ENCODE measurements at regions not wholly inside any gene's neighbourhood (a gene's known extent, or its start where the extent isn't known, plus 50 kb on each side); places are given as distances from the start of the nearest gene placed in this dataset.
"Not testable (repeated sequence)": the region's sequence is repeated elsewhere in the genome, so short reads cannot be mapped to it uniquely, and the experiment has no call there.

DNA sequence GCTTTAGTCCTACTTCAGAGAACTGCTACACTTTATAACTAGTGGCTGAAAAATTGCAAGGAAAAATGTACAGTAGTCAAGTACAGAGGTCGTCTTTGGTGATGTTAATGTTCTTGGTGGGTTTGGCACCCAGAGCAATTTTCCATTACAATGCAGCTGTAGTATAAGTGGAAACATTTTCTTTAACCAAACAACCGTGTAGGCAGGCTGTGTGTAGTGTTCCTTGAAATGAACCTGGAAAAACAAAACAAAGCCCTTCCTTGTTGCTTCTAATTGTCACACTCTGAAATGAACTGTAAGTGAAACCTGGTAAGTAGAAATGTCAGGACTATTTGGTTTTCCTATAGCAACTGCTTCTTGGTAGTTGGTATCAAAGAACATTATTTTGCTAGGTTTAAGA lies 256.9 kb downstream of the MDFIC start:
- H3K9ac ChIP-seq (ENCODE audit: low read length in 2 of 2) = no peak overlapping the region
- no peaks in the 10 kb centered on the region for H3K9me3 ChIP-seq (ENCODE audit: control insufficient read depth in 2 of 2, low read length in 2 of 2)
- peak overlapping the region; percentile 3 for H3K27ac ChIP-seq (ENCODE audit: low read length)
- H3K4me3 ChIP-seq (ENCODE audit: low read length in 2 of 2) = no peak overlapping the region
- no peaks in the 10 kb centered on the region for H3K4me1 ChIP-seq (ENCODE audit: control insufficient read depth, insufficient read depth, low read length)
- H3K36me3 ChIP-seq (ENCODE audit: control insufficient read depth in 2 of 2, insufficient read depth in 2 of 2, low read length in 2 of 2) = no peaks in the 10 kb centered on the region
- H3K27me3 ChIP-seq (ENCODE audit: control insufficient read depth in 1 of 2, insufficient read depth in 2 of 2, low read length in 2 of 2) = no peaks in the 10 kb centered on the region

DNA sequence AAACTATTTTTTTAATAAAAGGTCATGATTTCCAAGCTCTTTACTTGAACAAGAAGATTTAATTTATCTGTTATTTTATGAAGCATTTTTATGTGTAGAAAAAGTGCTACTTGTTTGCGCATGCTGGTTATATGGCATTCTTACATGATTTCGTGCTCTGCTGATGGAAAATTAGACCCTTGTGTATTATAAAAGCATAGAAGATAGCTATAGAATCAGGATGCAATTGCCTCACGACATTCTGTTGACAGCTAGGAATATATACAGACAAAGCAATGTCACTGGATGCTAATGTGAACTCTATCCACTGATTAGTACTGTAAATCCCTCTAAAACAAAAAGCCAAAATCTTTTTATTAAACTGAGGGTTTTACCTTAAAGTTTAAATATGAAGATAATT lies 255.9 kb downstream of the MDFIC start:
- no peak overlapping the region for H3K27ac ChIP-seq (ENCODE audit: low read length)
- H3K9ac ChIP-seq (ENCODE audit: low read length in 2 of 2) = no peak overlapping the region
- no peaks in the 10 kb centered on the region for H3K9me3 ChIP-seq (ENCODE audit: control insufficient read depth in 2 of 2, low read length in 2 of 2)
- no peaks in the 10 kb centered on the region for H3K27me3 ChIP-seq (ENCODE audit: control insufficient read depth in 1 of 2, insufficient read depth in 2 of 2, low read length in 2 of 2)
- no peak overlapping the region for H3K4me3 ChIP-seq (ENCODE audit: low read length in 2 of 2)
- H3K36me3 ChIP-seq (ENCODE audit: control insufficient read depth in 2 of 2, insufficient read depth in 2 of 2, low read length in 2 of 2) = no peaks in the 10 kb centered on the region
- no peaks in the 10 kb centered on the region for H3K4me1 ChIP-seq (ENCODE audit: control insufficient read depth, insufficient read depth, low read length)

DNA sequence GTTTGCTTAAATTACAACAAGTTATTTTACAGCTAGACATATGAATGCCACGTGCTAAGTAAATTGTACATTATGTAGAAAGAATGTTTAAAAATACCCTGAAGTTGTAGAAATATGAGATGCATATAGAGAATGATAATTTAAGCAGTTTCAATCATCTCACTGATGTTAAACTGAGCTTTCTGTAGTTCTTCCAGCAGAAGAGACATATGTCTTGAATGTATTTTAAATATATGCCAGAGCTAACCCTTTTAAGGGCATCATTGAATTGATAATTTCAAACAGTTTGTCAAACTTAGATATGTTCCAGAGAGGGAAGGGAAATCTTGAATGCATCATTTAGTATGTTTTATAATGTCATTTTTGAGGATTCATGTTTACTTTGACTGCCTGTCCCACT lies 255.2 kb downstream of the MDFIC start:
- H3K27ac ChIP-seq (ENCODE audit: low read length) = no peak overlapping the region
- H3K9ac ChIP-seq (ENCODE audit: low read length in 2 of 2) = no peak overlapping the region
- no peaks in the 10 kb centered on the region for H3K4me1 ChIP-seq (ENCODE audit: control insufficient read depth, insufficient read depth, low read length)
- no peaks in the 10 kb centered on the region for H3K27me3 ChIP-seq (ENCODE audit: control insufficient read depth in 1 of 2, insufficient read depth in 2 of 2, low read length in 2 of 2)
- no peaks in the 10 kb centered on the region for H3K36me3 ChIP-seq (ENCODE audit: control insufficient read depth in 2 of 2, insufficient read depth in 2 of 2, low read length in 2 of 2)
- no peak overlapping the region for H3K4me3 ChIP-seq (ENCODE audit: low read length in 2 of 2)
- no peaks in the 10 kb centered on the region for H3K9me3 ChIP-seq (ENCODE audit: control insufficient read depth in 2 of 2, low read length in 2 of 2)

DNA sequence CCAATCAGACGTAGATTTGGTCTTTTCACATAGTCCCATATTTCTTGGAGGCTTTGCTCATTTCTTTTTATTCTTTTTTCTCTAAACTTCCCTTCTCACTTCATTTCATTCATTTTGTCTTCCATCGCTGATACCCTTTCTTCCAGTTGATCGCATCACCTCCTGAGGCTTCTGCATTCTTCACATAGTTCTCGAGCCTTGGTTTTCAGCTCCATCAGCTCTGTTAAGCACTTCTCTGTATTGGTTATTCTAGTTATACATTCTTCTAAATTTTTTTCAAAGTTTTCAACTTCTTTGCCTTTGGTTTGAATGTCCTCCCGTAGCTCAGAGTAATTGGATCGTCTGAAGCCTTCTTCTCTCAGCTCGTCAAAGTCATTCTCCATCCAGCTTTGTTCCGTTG lies 250.5 kb downstream of the MDFIC start:
- not testable (repeated sequence) for H3K9me3 ChIP-seq (ENCODE audit: control insufficient read depth in 2 of 2, low read length in 2 of 2); H3K4me3 ChIP-seq (ENCODE audit: low read length in 2 of 2); H3K27ac ChIP-seq (ENCODE audit: low read length); H3K4me1 ChIP-seq (ENCODE audit: control insufficient read depth, insufficient read depth, low read length); H3K9ac ChIP-seq (ENCODE audit: low read length in 2 of 2); H3K27me3 ChIP-seq (ENCODE audit: control insufficient read depth in 1 of 2, insufficient read depth in 2 of 2, low read length in 2 of 2); H3K36me3 ChIP-seq (ENCODE audit: control insufficient read depth in 2 of 2, insufficient read depth in 2 of 2, low read length in 2 of 2)

DNA sequence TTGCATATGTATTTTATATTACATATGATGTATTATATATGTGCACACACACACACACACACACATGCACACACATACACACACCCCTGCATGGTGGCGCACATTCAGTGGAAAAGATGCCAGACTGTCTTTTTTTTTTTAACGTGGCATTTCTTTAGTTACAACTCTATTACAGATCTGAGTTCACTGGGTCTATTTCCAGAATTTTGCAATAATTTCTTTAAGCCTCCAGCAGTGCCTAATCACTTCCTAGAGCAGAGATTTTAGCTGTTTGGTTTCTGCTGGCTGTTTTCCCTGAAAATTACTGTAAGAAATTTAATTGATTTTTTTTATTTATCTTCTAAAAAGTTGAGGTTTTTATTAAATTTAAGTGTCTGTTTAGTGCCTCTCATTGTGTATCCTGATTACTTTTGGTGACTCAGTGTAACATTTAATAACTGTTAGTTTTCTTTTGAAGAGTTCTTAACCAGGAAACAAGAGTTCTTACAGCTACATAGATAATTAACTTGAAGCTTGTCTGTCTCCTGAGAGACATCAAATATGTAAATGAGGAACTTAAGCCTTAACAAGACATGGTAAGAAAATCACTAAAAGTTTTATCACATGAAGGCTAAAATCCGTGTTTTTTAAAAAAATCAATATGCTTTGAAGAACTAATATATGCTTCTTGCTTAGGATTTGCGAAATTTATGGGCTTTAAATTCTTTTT lies 232.0 kb downstream of the MDFIC start:
- no peaks in the 10 kb centered on the region for H3K9me3 ChIP-seq (ENCODE audit: control insufficient read depth in 2 of 2, low read length in 2 of 2)
- H3K9ac ChIP-seq (ENCODE audit: low read length in 2 of 2) = no peak overlapping the region
- no peaks in the 10 kb centered on the region for H3K4me1 ChIP-seq (ENCODE audit: control insufficient read depth, insufficient read depth, low read length)
- H3K27me3 ChIP-seq (ENCODE audit: control insufficient read depth in 1 of 2, insufficient read depth in 2 of 2, low read length in 2 of 2) = no peaks in the 10 kb centered on the region
- no peak overlapping the region for H3K4me3 ChIP-seq (ENCODE audit: low read length in 2 of 2)
- H3K27ac ChIP-seq (ENCODE audit: low read length) = no peak overlapping the region
- H3K36me3 ChIP-seq (ENCODE audit: control insufficient read depth in 2 of 2, insufficient read depth in 2 of 2, low read length in 2 of 2) = no peaks in the 10 kb centered on the region

DNA sequence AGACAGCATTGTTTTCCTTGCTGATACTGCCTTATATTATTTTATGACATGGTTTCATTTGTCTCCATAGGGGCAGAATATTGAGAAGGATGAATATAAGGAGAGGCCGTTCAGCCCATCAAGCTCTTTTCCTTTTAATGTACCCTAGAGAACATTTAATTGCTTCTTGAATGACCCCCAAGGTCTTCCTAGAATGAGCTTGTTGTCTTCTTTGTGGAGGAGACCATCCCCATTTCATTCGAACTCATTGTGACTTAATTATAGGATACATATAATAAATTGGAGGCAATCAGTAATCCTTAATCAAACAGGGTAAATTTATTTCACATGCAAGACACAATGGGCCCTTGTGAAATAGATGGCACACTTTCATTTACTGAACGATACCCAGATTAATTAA lies 231.3 kb downstream of the MDFIC start:
- Histone ChIP-seq H3K4me3 (ENCODE audit: low read length in 2 of 2) (no peak overlapping the region), H3K27me3 (ENCODE audit: control insufficient read depth in 1 of 2, insufficient read depth in 2 of 2, low read length in 2 of 2) (no peaks in the 10 kb centered on the region), H3K4me1 (ENCODE audit: control insufficient read depth, insufficient read depth, low read length) (no peaks in the 10 kb centered on the region), H3K9me3 (ENCODE audit: control insufficient read depth in 2 of 2, low read length in 2 of 2) (no peaks in the 10 kb centered on the region), H3K9ac (ENCODE audit: low read length in 2 of 2) (no peak overlapping the region), H3K36me3 (ENCODE audit: control insufficient read depth in 2 of 2, insufficient read depth in 2 of 2, low read length in 2 of 2) (no peaks in the 10 kb centered on the region), H3K27ac (ENCODE audit: low read length) (no peak overlapping the region)

DNA sequence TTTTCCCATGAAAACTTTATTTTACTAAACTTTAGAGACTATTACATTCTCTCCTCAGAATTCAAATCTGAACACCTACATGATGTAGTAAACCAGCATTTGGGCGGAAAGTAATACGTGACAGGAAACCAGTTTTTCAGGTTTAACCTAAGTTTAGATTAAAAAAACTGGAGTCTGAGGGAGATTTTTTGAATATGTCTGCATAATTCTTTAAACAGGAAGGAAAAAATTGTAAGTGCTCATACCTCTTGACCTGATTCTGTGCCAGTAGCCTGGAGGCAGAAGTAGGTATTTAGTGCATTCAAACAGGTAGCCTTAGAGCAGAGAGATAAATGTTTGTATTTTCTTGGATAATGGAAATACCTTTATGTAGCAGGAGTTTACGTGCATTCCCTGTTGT lies 224.3 kb downstream of the MDFIC start:
- H3K27ac ChIP-seq (ENCODE audit: low read length) = no peak overlapping the region
- no peaks in the 10 kb centered on the region for H3K36me3 ChIP-seq (ENCODE audit: control insufficient read depth in 2 of 2, insufficient read depth in 2 of 2, low read length in 2 of 2)
- no peaks in the 10 kb centered on the region for H3K9me3 ChIP-seq (ENCODE audit: control insufficient read depth in 2 of 2, low read length in 2 of 2)
- no peak overlapping the region for H3K4me3 ChIP-seq (ENCODE audit: low read length in 2 of 2)
- no peaks in the 10 kb centered on the region for H3K27me3 ChIP-seq (ENCODE audit: control insufficient read depth in 1 of 2, insufficient read depth in 2 of 2, low read length in 2 of 2)
- no peak overlapping the region for H3K9ac ChIP-seq (ENCODE audit: low read length in 2 of 2)
- no peaks in the 10 kb centered on the region for H3K4me1 ChIP-seq (ENCODE audit: control insufficient read depth, insufficient read depth, low read length)

DNA sequence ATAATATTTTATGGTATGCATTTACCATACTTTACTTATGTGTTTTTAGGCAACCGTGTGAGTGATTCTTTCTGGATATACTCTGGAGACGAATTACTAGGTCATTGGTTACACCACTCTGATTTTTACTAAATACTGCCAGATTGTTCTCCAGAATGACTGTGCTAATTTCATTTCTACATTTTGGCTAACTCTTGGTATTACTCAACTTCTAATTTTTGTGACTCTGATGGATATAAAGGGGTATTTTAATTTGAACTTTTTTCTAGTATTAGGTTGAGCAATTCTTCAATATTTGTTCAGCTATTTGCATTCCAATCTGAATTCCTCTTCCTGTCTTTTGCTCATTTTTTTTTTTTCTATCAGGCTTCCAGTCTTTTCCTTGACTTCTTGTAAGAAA lies 223.6 kb downstream of the MDFIC start:
- H3K27me3 ChIP-seq (ENCODE audit: control insufficient read depth in 1 of 2, insufficient read depth in 2 of 2, low read length in 2 of 2) = no peaks in the 10 kb centered on the region
- H3K4me3 ChIP-seq (ENCODE audit: low read length in 2 of 2) = no peak overlapping the region

DNA sequence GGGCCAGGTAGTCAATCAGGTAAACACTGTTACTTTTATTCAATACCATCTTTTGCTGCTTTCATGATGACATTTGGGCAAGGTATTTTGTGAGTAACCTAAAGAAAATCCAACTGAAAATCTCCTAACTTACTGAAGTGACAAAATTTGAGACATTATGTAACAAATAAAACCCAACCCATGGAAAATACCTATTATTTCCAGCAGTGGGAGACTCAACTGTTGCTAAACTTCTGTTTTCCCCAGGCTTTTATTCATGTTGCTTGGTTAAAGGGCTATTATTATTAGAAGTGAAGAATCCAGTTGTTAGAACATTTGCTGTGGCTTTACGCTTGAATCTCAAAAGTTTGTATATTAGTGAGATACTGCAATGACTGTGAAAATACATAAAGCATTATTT lies 215.9 kb downstream of the MDFIC start:
- H3K36me3 ChIP-seq (ENCODE audit: control insufficient read depth in 2 of 2, insufficient read depth in 2 of 2, low read length in 2 of 2) = no peaks in the 10 kb centered on the region
- no peaks in the 10 kb centered on the region for H3K9me3 ChIP-seq (ENCODE audit: control insufficient read depth in 2 of 2, low read length in 2 of 2)
- H3K4me3 ChIP-seq (ENCODE audit: low read length in 2 of 2) = no peak overlapping the region
- H3K27me3 ChIP-seq (ENCODE audit: control insufficient read depth in 1 of 2, insufficient read depth in 2 of 2, low read length in 2 of 2) = no peaks in the 10 kb centered on the region
- no peaks in the 10 kb centered on the region for H3K4me1 ChIP-seq (ENCODE audit: control insufficient read depth, insufficient read depth, low read length)
- no peak overlapping the region for H3K9ac ChIP-seq (ENCODE audit: low read length in 2 of 2)
- H3K27ac ChIP-seq (ENCODE audit: low read length) = no peak overlapping the region

More for the DNA sequence above, 223.6 kb downstream of the MDFIC start:
- Histone ChIP-seq H3K36me3 (ENCODE audit: control insufficient read depth in 2 of 2, insufficient read depth in 2 of 2, low read length in 2 of 2) (no peaks in the 10 kb centered on the region), H3K9ac (ENCODE audit: low read length in 2 of 2) (no peak overlapping the region), H3K9me3 (ENCODE audit: control insufficient read depth in 2 of 2, low read length in 2 of 2) (no peaks in the 10 kb centered on the region), H3K4me1 (ENCODE audit: control insufficient read depth, insufficient read depth, low read length) (no peaks in the 10 kb centered on the region), H3K27ac (ENCODE audit: low read length) (no peak overlapping the region)

DNA sequence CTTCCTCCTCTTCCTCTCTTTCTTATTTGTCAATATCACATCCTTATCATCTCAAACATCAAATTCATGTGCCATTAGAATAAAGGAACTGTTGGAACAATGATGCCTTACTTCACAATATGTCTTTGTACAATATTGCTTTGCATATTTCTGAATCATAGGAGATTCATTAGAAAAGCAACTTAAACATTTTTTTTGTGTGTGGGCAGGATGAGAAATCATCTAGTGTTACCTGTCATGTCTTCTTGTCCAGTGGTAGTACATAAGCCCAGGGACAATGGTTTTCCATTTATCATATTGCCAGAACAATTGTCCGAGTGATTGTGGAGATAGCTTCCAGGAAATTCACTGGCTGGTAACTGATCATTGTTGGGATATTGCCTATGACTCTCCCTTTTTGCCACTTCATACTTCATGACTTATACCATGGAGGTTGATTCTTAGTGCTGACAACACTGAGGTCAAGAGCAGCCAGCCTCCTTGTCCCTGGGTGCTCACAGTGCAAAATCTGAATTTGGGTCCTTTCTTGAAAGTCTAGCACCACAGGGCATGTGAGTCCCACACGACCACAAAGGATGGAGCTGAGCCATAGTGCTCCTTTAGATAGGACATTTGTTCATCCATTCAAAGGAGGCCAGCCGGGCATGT lies 215.0 kb downstream of the MDFIC start:
- H3K4me1 ChIP-seq (ENCODE audit: control insufficient read depth, insufficient read depth, low read length) = no peaks in the 10 kb centered on the region
- H3K27me3 ChIP-seq (ENCODE audit: control insufficient read depth in 1 of 2, insufficient read depth in 2 of 2, low read length in 2 of 2) = no peaks in the 10 kb centered on the region
- no peaks in the 10 kb centered on the region for H3K9me3 ChIP-seq (ENCODE audit: control insufficient read depth in 2 of 2, low read length in 2 of 2)
- H3K9ac ChIP-seq (ENCODE audit: low read length in 2 of 2) = no peak overlapping the region
- H3K4me3 ChIP-seq (ENCODE audit: low read length in 2 of 2) = no peak overlapping the region
- H3K36me3 ChIP-seq (ENCODE audit: control insufficient read depth in 2 of 2, insufficient read depth in 2 of 2, low read length in 2 of 2) = no peaks in the 10 kb centered on the region
- H3K27ac ChIP-seq (ENCODE audit: low read length) = no peak overlapping the region

DNA sequence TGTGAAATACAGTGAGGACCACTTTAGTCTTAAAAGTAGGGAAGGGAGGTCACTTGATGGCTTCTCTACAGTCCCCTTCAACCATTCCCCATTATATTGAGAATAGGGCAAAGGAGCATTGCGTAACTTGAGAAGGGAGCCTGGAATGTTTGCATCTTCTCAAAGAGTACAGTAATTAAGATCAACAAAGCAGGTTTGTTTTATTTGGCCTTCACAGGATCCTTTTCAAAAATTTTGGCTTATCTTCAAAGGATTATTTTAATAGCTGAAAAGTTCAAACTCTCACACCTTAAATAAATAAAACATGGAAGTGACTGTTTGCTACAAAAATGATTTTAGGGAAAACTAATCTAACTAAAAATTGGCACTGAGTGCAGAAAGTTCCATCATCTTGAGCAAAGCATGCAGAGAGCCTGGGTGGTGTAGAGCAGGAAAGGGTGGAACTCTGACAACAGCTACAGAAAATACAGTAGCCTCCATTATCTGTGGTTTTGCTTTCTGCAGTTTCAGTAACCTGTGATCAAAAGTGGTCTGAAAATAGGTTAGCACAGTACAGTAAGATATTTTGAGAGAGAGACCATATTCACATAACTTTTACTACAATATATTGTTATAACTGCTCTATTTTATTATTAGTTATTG lies 214.0 kb downstream of the MDFIC start:
- Histone ChIP-seq H3K4me1 (ENCODE audit: control insufficient read depth, insufficient read depth, low read length) (no peaks in the 10 kb centered on the region), H3K27me3 (ENCODE audit: control insufficient read depth in 1 of 2, insufficient read depth in 2 of 2, low read length in 2 of 2) (no peaks in the 10 kb centered on the region), H3K27ac (ENCODE audit: low read length) (no peak overlapping the region), H3K9ac (ENCODE audit: low read length in 2 of 2) (no peak overlapping the region), H3K36me3 (ENCODE audit: control insufficient read depth in 2 of 2, insufficient read depth in 2 of 2, low read length in 2 of 2) (no peaks in the 10 kb centered on the region), H3K4me3 (ENCODE audit: low read length in 2 of 2) (no peak overlapping the region), H3K9me3 (ENCODE audit: control insufficient read depth in 2 of 2, low read length in 2 of 2) (no peaks in the 10 kb centered on the region)
